HL-60 (cell line): ENCODE measurements at regions not wholly inside any gene's neighbourhood (a gene's known extent, or its start where the extent isn't known, plus 50 kb on each side); places are given as distances from the start of the nearest gene placed in this dataset.

Experiments used
- CTCF ChIP-seq: IDR thresholded peaks from one replicate; pipeline ENCODE4 v1.5.1; 2011; ENCODE audit warnings: low read length, control low read depth, inconsistent platforms; ENCODE audit not compliant: insufficient read depth
- GABPA ChIP-seq: IDR thresholded peaks from 2 replicates; pipeline ENCODE4 v1.6.1; 2012; ENCODE audit warnings: low read depth
- POLR2AphosphoS5 ChIP-seq: IDR thresholded peaks from 2 replicates; pipeline ENCODE4 v1.6.1; 2012; ENCODE audit warnings: low read depth
- REST ChIP-seq: IDR thresholded peaks from 2 replicates; pipeline ENCODE4 v1.6.1; 2012; ENCODE audit warnings: low read depth; ENCODE audit not compliant: insufficient replicate concordance

- TF ChIP-seq CTCF (no peak), POLR2AphosphoS5 (no peak), REST (no peak), GABPA (no peak)
Measured at GRCh38 chr3:165697910-165698309, 139.3 kb downstream of the BCHE start.
